DOHH2 (cell line): ENCODE measurements at regions not wholly inside any gene's neighbourhood (a gene's known extent, or its start where the extent isn't known, plus 50 kb on each side); places are given as distances from the start of the nearest gene placed in this dataset.

Experiments
- H3F3A ChIP-seq: fragments of 200-600 bp; sonication (generic), shearing (Covaris generic); 2 replicates; pipeline ENCODE4 v1.6.0; 2016; ENCODE audit warnings: antibody characterized with exemption, mild to moderate bottlenecking; ENCODE audit not compliant: control insufficient read depth, insufficient read depth
- H3K27ac ChIP-seq: fragments of 200-600 bp; sonication (generic); 2 replicates; pipeline ENCODE4 v1.5.1; 2014; ENCODE audit warnings: low read depth, mild to moderate bottlenecking, low read length, moderate library complexity
- H3K27me3 ChIP-seq: fragments of 200-600 bp; sonication (generic); 2 replicates; pipeline ENCODE4 v1.6.1; 2014; ENCODE audit warnings: mild to moderate bottlenecking, low read length, mixed read lengths; ENCODE audit not compliant: control insufficient read depth
- H3K36me3 ChIP-seq: fragments of 200-600 bp; sonication (generic); 2 replicates; pipeline ENCODE4 v1.6.1; 2014; ENCODE audit warnings: mild to moderate bottlenecking, low read length, moderate library complexity, mixed read lengths; ENCODE audit not compliant: control insufficient read depth
- H3K4me1 ChIP-seq: fragments of 200-600 bp; sonication (generic); 2 replicates; pipeline ENCODE4 v1.6.1; 2014; ENCODE audit warnings: mild to moderate bottlenecking, low read length, mixed read lengths; ENCODE audit not compliant: control insufficient read depth
- H3K4me2 ChIP-seq: fragments of 200-600 bp; sonication (generic); 2 replicates; pipeline ENCODE4 v1.6.0; 2014; ENCODE audit warnings: mild to moderate bottlenecking, low read length, moderate library complexity
- H3K4me3 ChIP-seq: fragments of 200-600 bp; sonication (generic); 2 replicates; pipeline ENCODE4 v1.5.1; 2014; ENCODE audit warnings: mild to moderate bottlenecking, low read length, mixed read lengths
- H3K79me2 ChIP-seq: fragments of 200-600 bp; sonication (generic); 2 replicates; pipeline ENCODE4 v1.6.1; 2014; ENCODE audit warnings: mild to moderate bottlenecking, low read length, mixed read lengths; ENCODE audit not compliant: control insufficient read depth
- H3K9me2 ChIP-seq: fragments of 200-600 bp; sonication (generic); replicated peaks from 2 replicates; pipeline ENCODE4 v1.6.1; 2014; ENCODE audit warnings: mild to moderate bottlenecking, low read length, mixed read lengths; ENCODE audit not compliant: control insufficient read depth
- H3K9me3 ChIP-seq: fragments of 200-600 bp; sonication (generic); 2 replicates; pipeline ENCODE4 v1.6.1; 2014; ENCODE audit warnings: antibody characterized with exemption, low read length, mixed read lengths; ENCODE audit not compliant: control insufficient read depth, insufficient read depth
- H4K20me1 ChIP-seq: fragments of 200-600 bp; sonication (generic); 2 replicates; pipeline ENCODE4 v1.6.0; 2014; ENCODE audit warnings: low read depth, mild to moderate bottlenecking, antibody characterized with exemption, low read length, moderate library complexity; ENCODE audit not compliant: control insufficient read depth, insufficient read depth
- CTCF ChIP-seq: fragments of 200-600 bp; sonication (generic); IDR thresholded peaks from one replicate; pipeline ENCODE4 v1.5.1; 2014; ENCODE audit warnings: antibody characterized with exemption, mild to moderate bottlenecking, low read depth, low read length; ENCODE audit not compliant: poor library complexity, severe bottlenecking
- EZH2phosphoT487 ChIP-seq: fragments of 200-600 bp; sonication (generic); IDR thresholded peaks from 2 replicates; pipeline ENCODE4 v1.6.1; 2017; ENCODE audit warnings: borderline replicate concordance, mild to moderate bottlenecking, antibody characterized with exemption, low read length, moderate library complexity, mixed read lengths

DNA sequence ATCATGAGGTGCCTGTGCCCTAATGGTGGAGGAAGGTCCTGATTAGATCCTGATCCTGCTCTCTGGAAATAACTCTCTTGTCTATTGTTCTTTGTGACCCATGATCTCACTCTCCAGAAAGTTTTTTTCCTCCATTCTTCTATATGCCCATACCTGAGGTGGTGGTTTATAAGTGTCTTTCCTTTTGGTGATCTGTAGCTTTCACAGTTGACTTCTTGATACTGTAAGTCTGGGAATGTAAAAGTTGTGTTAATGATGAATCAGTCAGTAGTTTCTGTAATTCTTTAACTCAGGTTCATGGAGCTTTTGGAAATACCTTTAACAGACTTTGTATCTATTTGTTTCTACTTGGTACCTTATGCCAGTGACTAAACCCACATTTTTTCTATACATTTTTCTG is 444.0 kb upstream of the FLRT2 start:
- no peaks in the 10 kb centered on the region for H3K9me2 ChIP-seq
- no peaks in the 10 kb centered on the region for H3F3A ChIP-seq
- no peaks in the 10 kb centered on the region for H3K36me3 ChIP-seq
- no peak overlapping the region for H3K4me3 ChIP-seq
- no peak overlapping the region for H3K27ac ChIP-seq
- H3K27me3 ChIP-seq = no peaks in the 10 kb centered on the region
- no peaks in the 10 kb centered on the region for H3K79me2 ChIP-seq
- H3K4me2 ChIP-seq = no peak overlapping the region
- H4K20me1 ChIP-seq = no peaks in the 10 kb centered on the region
- H3K9me3 ChIP-seq = no peaks in the 10 kb centered on the region
- TF ChIP-seq EZH2phosphoT487 = no peak
- TF ChIP-seq CTCF = no peak
- no peaks in the 10 kb centered on the region for H3K4me1 ChIP-seq

GRCh38 chr14:85087201-85087600 is 442.7 kb upstream of the FLRT2 start:
- no peaks in the 10 kb centered on the region for H4K20me1 ChIP-seq
- H3F3A ChIP-seq = no peaks in the 10 kb centered on the region
- H3K27ac ChIP-seq = no peak overlapping the region
- TF ChIP-seq CTCF (no peak), EZH2phosphoT487 (no peak)
- H3K27me3 ChIP-seq = no peaks in the 10 kb centered on the region
- H3K79me2 ChIP-seq = no peaks in the 10 kb centered on the region
- H3K9me2 ChIP-seq = no peaks in the 10 kb centered on the region
- H3K4me2 ChIP-seq = no peak overlapping the region
- H3K4me3 ChIP-seq = no peak overlapping the region
- H3K9me3 ChIP-seq = no peaks in the 10 kb centered on the region
- no peaks in the 10 kb centered on the region for H3K4me1 ChIP-seq
- H3K36me3 ChIP-seq = no peaks in the 10 kb centered on the region

GRCh38 chr14:85088192-85088591 is 441.8 kb upstream of the FLRT2 start:
- no peaks in the 10 kb centered on the region for H3K4me1 ChIP-seq
- no peaks in the 10 kb centered on the region for H3K27me3 ChIP-seq
- H3K4me3 ChIP-seq = no peak overlapping the region
- H3K27ac ChIP-seq = no peak overlapping the region
- TF ChIP-seq EZH2phosphoT487 (no peak), CTCF (no peak)
- no peaks in the 10 kb centered on the region for H3K9me2 ChIP-seq
- no peaks in the 10 kb centered on the region for H4K20me1 ChIP-seq
- H3K79me2 ChIP-seq = no peaks in the 10 kb centered on the region
- H3K4me2 ChIP-seq = no peak overlapping the region
- no peaks in the 10 kb centered on the region for H3K9me3 ChIP-seq
- H3K36me3 ChIP-seq = no peaks in the 10 kb centered on the region
- H3F3A ChIP-seq = no peaks in the 10 kb centered on the region

DNA sequence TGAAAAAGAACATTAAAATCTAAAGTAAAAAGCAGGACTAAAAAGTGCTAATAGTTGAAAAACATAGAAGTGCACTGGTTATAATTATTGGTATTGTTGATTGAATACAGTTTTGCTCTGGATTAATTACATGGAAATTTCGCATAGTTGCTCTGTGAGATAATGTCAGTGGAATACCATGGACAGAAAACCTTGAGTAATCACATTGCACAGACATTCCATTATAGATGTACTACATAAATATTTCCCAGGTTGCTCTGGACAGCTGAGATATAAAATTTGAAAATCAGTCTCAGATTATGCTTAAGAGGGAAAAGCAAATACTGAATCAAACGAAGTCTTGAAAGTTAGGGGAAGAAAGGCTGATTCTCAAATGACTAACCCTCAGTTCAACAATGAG is 439.3 kb upstream of the FLRT2 start:
- Histone ChIP-seq H4K20me1 (no peaks in the 10 kb centered on the region), H3K27me3 (no peaks in the 10 kb centered on the region), H3F3A (no peaks in the 10 kb centered on the region), H3K9me2 (no peaks in the 10 kb centered on the region), H3K9me3 (no peaks in the 10 kb centered on the region), H3K4me1 (no peaks in the 10 kb centered on the region), H3K4me2 (no peak overlapping the region), H3K79me2 (no peaks in the 10 kb centered on the region), H3K27ac (no peak overlapping the region), H3K4me3 (no peak overlapping the region), H3K36me3 (no peaks in the 10 kb centered on the region)
- TF ChIP-seq CTCF (no peak), EZH2phosphoT487 (no peak)
